ENCODE measurements at regions not wholly inside any gene's neighbourhood (a gene's known extent, or its start where the extent isn't known, plus 50 kb on each side); places are given as distances from the start of the nearest gene placed in this dataset.

DNA sequence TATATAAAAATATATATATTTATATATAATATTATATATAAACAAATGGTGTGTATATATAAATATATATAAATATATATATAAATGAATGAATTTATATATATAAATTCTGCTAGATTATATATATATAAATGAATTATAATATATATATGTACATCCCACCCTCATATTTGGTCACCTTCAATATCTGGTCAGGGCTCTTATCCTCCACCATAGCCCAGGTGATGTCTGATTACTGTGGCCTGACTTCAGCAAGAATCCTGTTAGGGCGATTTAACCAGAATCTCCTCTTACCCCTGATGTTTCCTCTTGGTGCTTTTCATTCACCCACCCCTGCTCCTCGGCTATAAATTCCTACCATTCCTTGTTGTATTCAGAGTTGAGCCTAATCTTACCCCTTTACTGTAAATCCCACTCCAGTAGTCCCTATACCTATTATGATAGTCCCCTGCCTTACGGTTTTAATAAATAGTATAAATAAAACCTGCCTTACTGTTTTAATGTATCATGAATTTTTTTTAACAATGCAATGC lies 439.6 kb downstream of the PLOD2 start:
- Histone ChIP-seq H3K36me3 (no peaks in the 10 kb centered on the region), H3K9me3 (no peaks in the 10 kb centered on the region), H3K4me3 (no peak overlapping the region), H3K27me3 (no peaks in the 10 kb centered on the region), H3K4me1 (no peaks in the 10 kb centered on the region), H3K27ac (no peak overlapping the region)
- intact Hi-C loops (cut with DNase I): no loop called here
- no peak for ATAC-seq
- no peak for DNase-seq
- TF ChIP-seq, protein P1, sequence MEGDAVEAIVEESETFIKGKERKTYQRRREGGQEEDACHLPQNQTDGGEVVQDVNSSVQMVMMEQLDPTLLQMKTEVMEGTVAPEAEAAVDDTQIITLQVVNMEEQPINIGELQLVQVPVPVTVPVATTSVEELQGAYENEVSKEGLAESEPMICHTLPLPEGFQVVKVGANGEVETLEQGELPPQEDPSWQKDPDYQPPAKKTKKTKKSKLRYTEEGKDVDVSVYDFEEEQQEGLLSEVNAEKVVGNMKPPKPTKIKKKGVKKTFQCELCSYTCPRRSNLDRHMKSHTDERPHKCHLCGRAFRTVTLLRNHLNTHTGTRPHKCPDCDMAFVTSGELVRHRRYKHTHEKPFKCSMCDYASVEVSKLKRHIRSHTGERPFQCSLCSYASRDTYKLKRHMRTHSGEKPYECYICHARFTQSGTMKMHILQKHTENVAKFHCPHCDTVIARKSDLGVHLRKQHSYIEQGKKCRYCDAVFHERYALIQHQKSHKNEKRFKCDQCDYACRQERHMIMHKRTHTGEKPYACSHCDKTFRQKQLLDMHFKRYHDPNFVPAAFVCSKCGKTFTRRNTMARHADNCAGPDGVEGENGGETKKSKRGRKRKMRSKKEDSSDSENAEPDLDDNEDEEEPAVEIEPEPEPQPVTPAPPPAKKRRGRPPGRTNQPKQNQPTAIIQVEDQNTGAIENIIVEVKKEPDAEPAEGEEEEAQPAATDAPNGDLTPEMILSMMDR (IDR thresholded peaks at IDR 0.05): no peak

DNA sequence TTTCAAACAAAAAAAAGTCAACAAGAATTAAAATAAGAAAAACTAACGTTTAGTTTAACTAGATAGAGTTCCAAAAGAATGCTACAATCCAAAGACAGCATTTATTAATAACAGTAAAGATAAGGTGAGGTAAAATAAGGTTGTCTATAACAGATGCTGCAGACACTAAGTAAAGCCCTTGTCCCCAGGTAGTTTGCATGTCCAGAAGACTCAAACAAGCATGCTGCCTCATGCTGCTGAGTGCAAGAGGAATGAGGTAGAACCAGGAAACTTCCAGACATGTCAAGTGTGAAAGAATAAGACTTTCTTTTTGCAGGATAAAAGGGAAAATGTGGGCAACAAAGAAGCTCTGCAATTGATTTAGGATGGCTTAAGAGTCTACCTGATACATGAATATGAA lies 439.2 kb downstream of the PLOD2 start:
- H3K4me1 ChIP-seq: no peaks in the 10 kb centered on the region
- TF ChIP-seq, protein P1 (IDR thresholded peaks at IDR 0.05): no peak
- no peak for DNase-seq
- intact Hi-C loops (cut with DNase I): no loop called here
- ATAC-seq: no peak
- no peaks in the 10 kb centered on the region for H3K9me3 ChIP-seq
- no peaks in the 10 kb centered on the region for H3K36me3 ChIP-seq
- no peak overlapping the region for H3K4me3 ChIP-seq
- H3K27me3 ChIP-seq: no peaks in the 10 kb centered on the region
- H3K27ac ChIP-seq: no peak overlapping the region

DNA sequence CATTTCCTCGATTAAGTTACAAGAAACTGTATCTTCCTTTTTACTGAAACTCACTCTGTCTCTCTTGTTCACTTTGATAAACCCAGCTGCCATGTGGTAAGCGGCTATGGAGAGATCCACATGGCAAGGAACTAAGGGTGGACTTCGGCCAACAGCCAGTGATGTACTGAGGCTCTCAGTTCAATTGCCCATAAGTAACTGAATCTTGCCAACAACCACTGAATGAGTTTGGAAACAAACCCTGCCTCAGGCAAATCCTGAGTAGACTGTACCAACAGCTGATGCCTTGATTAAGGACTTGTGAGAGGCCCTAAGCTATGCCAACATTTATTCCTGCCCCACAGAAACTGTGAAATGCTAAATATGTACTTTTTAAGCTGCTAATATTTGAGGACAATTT lies 433.5 kb downstream of the PLOD2 start:
- ATAC-seq (no peak), DNase-seq (no peak)
- Histone ChIP-seq H3K4me1 (no peaks in the 10 kb centered on the region), H3K9me3 (no peaks in the 10 kb centered on the region), H3K27ac (no peak overlapping the region), H3K4me3 (no peak overlapping the region), H3K27me3 (no peaks in the 10 kb centered on the region), H3K36me3 (no peaks in the 10 kb centered on the region)
- TF ChIP-seq, protein P1 (IDR thresholded peaks at IDR 0.05): no peak
- intact Hi-C loops (cut with DNase I): no loop called here

DNA sequence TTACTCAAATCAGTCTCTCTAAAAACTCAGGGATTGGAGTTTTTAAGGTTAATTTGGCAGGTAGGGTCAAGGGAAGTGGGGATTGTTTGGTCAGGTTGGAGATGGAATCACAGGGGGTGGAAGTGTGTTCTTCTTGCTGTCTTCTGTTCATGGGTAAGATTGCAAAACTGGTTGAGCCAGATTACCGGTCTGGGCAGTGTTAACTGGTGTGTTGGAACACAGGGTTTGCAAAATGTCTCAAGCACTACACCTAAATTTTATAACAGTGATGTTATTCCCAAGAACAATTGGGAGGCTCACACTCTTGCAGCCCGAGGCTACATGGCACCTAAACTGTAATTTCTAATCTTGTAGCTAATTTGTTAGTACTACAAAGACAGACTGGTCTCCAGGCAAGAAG lies 425.4 kb downstream of the PLOD2 start:
- Histone ChIP-seq H3K4me1 (no peaks in the 10 kb centered on the region), H3K9me3 (peaks cover 0 to 7% of the 10 kb centered on the region in 2 donors), H3K4me3 (no peak overlapping the region), H3K27me3 (no peaks in the 10 kb centered on the region), H3K27ac (no peak overlapping the region), H3K36me3 (no peaks in the 10 kb centered on the region)
- intact Hi-C loops (cut with DNase I): no loop called here
- ATAC-seq: no peak
- TF ChIP-seq, protein P1 (IDR thresholded peaks at IDR 0.05): no peak
- DNase-seq: no peak

DNA sequence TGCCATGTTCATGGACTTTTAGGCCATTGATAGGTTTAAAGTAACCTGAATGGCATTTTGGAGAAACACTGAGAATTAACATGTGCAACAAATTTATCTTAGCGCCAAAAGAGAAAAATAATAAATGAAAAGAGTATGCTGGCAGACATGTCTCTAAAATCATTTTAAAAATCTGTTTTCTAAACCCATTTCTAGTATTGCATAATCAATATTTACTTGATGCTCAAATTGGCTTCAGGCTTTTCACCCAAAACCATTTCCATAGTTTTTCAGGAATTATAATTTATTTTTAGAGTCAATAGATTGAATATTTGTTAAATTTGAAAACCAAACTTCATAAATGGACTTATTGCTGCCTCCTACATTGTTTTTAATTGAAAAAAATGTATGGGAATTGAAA lies 423.0 kb downstream of the PLOD2 start:
- intact Hi-C loops (cut with DNase I): no loop called here
- no peaks in the 10 kb centered on the region for H3K27me3 ChIP-seq
- H3K36me3 ChIP-seq: no peaks in the 10 kb centered on the region
- no peaks in the 10 kb centered on the region for H3K4me1 ChIP-seq
- no peak overlapping the region for H3K4me3 ChIP-seq
- no peak for DNase-seq
- peaks cover 0 to 7% of the 10 kb centered on the region in 2 donors for H3K9me3 ChIP-seq
- H3K27ac ChIP-seq: no peak overlapping the region
- TF ChIP-seq, protein P1 (IDR thresholded peaks at IDR 0.05): no peak
- no peak for ATAC-seq

Data from left lung (tissue), 4 donors.